ENCODE measurements at regions not wholly inside any gene's neighbourhood (a gene's known extent, or its start where the extent isn't known, plus 50 kb on each side); places are given as distances from the start of the nearest gene placed in this dataset.

GRCh38 chr1:83697220-83697619 is 301.7 kb downstream of the TTLL7 start:
- TF ChIP-seq CTCF (conservative IDR thresholded peaks at IDR 0.05; ENCODE audit: control insufficient read depth, insufficient read depth, low read depth, low read length): no peak
- DNase-seq (ENCODE audit: low read depth): no peak
- H3K4me3 ChIP-seq (ENCODE audit: control insufficient read depth, low read depth, low read length): no peak overlapping the region

- no peak for DNase-seq (ENCODE audit: low read depth)
- H3K4me3 ChIP-seq (ENCODE audit: control insufficient read depth, low read depth, low read length): no peak overlapping the region
- TF ChIP-seq CTCF (conservative IDR thresholded peaks at IDR 0.05; ENCODE audit: control insufficient read depth, insufficient read depth, low read depth, low read length): no peak
Measured at GRCh38 chr1:83694449-83694848, 304.5 kb downstream of the TTLL7 start.

GRCh38 chr1:83693427-83694126 is 305.4 kb downstream of the TTLL7 start:
- DNase-seq (ENCODE audit: low read depth): no peak
- no peak for TF ChIP-seq CTCF (conservative IDR thresholded peaks at IDR 0.05; ENCODE audit: control insufficient read depth, insufficient read depth, low read depth, low read length)
- no peak overlapping the region for H3K4me3 ChIP-seq (ENCODE audit: control insufficient read depth, low read depth, low read length)

GRCh38 chr1:83692524-83693381 is 306.2 kb downstream of the TTLL7 start:
- DNase-seq (ENCODE audit: low read depth): no peak
- no peak for TF ChIP-seq CTCF (conservative IDR thresholded peaks at IDR 0.05; ENCODE audit: control insufficient read depth, insufficient read depth, low read depth, low read length)
- H3K4me3 ChIP-seq (ENCODE audit: control insufficient read depth, low read depth, low read length): no peak overlapping the region

- H3K4me3 ChIP-seq (ENCODE audit: control insufficient read depth, low read depth, low read length): no peak overlapping the region
Measured at GRCh38 chr1:83691953-83692500, 306.9 kb downstream of the TTLL7 start.

More at GRCh38 chr1:83691953-83692500, 306.9 kb downstream of the TTLL7 start:
- no peak for DNase-seq (ENCODE audit: low read depth)
- TF ChIP-seq CTCF (conservative IDR thresholded peaks at IDR 0.05; ENCODE audit: control insufficient read depth, insufficient read depth, low read depth, low read length): no peak
